ENCODE measurements at regions not wholly inside any gene's neighbourhood (a gene's known extent, or its start where the extent isn't known, plus 50 kb on each side); places are given as distances from the start of the nearest gene placed in this dataset.

GRCh38 chr7:34544621-34545020 lies 113.4 kb upstream of the NPSR1 start:
- TF ChIP-seq POLR2AphosphoS5 (IDR thresholded peaks at IDR 0.05; ENCODE audit: low read depth, low read length) = no peak
- TF ChIP-seq TAF1 (IDR thresholded peaks at IDR 0.05; ENCODE audit: borderline replicate concordance, low read depth, low read length) = no peak
- TF ChIP-seq POLR2A (IDR thresholded peaks at IDR 0.05; ENCODE audit: low read depth, low read length) = no peak

Data from GM12892 (cell line).